Spleen (tissue), 7 donors: ENCODE measurements at regions not wholly inside any gene's neighbourhood (a gene's known extent, or its start where the extent isn't known, plus 50 kb on each side); places are given as distances from the start of the nearest gene placed in this dataset.

Experiments
- CTCF ChIP-seq, 11 experiments: fragments of 200-600 bp in 7 of 11; fragments of 450-650 bp in 4 of 11; sonication (generic) in 4 of 11; IDR thresholded peaks in 8 of 11; conservative IDR thresholded peaks in 3 of 11; 1 replicate in 7 of 11; 2 replicates in 4 of 11; pipeline versions ENCODE4 v1.4.0 to v1.8.0; 2016 to 2021; ENCODE audit warnings: antibody characterized with exemption in 11 of 11, inconsistent platforms in 4 of 11, mild to moderate bottlenecking in 1 of 11
- POLR2A ChIP-seq, 3 donors: fragments of 450-650 bp; IDR thresholded peaks; one replicate each; pipeline ENCODE4 v1.5.1; 2017; ENCODE audit warnings: antibody characterized with exemption in 3 of 3, mild to moderate bottlenecking in 1 of 3
- donor health status: DM: no; HTN: no; CAD: no; lungs with moderate emphysema.
- donor health status: DM: no; HTN: no; CAD: no.
- donor health status: DM: no; HTN: no; CAD: no.

DNA sequence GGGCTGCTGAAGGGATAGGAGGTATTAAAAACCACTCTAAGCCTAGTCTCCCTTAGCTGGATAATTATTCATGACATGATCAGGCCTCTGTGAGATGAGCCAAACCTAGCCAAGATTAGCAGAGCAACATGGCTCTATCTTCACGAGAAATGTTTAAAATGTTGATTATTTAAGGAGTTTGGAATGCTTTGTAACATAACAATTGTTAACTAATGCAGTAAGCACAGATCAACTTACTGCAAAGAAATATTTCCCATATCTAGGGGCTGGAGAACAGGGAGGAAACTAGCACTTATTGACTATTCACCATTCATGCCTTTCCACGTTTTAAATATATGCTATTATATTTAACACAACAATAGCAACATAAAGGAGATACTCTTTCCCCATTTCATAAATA is 833.7 kb upstream of the CHAC2 start:
- TF ChIP-seq CTCF (IDR thresholded peaks at IDR 0.05 in 8 of 11, conservative IDR thresholded peaks at IDR 0.05 in 3 of 11) (no peak), POLR2A (IDR thresholded peaks at IDR 0.05) (no peak)
